22Rv1 (cell line): ENCODE measurements at regions not wholly inside any gene's neighbourhood (a gene's known extent, or its start where the extent isn't known, plus 50 kb on each side); places are given as distances from the start of the nearest gene placed in this dataset.

Experiments used
- CTCF ChIP-seq: fragments of 450-650 bp; IDR thresholded peaks from 2 replicates; pipeline ENCODE4 v1.5.1; 2017; ENCODE audit warnings: mild to moderate bottlenecking
- ZFX ChIP-seq: fragments of 450-650 bp; IDR thresholded peaks from 2 replicates; pipeline ENCODE4 v1.6.1; 2017; ENCODE audit warnings: antibody characterized with exemption, borderline replicate concordance

DNA sequence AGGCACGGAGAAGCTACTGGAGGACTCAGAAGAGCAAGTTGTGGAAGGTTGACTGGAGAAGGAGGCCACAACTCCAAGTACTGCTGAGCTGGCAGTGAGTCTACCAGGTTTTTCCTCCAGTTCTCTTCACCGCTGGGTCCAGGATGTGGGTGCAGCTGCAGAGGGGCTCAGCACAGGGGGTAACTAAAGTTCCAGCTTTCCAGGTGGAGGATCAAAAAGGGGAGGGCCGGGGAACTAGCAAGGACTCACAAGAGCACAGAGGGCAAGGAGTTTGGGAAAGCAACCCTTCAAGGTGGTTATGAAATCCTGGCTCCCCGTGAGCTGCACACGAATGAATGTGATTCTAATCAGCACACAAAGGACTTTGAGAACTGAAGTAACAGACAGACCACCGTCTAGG is 194.2 kb upstream of the GMDS start:
- TF ChIP-seq CTCF (no peak), ZFX (no peak)
